ENCODE measurements at regions not wholly inside any gene's neighbourhood (a gene's known extent, or its start where the extent isn't known, plus 50 kb on each side); places are given as distances from the start of the nearest gene placed in this dataset.

GRCh38 chr13:87779426-87779825 is 108.3 kb downstream of the SLITRK5 start:
- TF ChIP-seq POLR2A (IDR thresholded peaks at IDR 0.05), result no peak
- TF ChIP-seq CTCF (IDR thresholded peaks at IDR 0.05), result no peak
- no peaks in the 10 kb centered on the region for H3K9me3 ChIP-seq
- H3K27ac ChIP-seq, result no peak overlapping the region
- no peak overlapping the region for H3K4me3 ChIP-seq
- ATAC-seq (no peak), DNase-seq (no peak)
- intact Hi-C loops (cut with DNase I), result no loop called here
- H3K4me1 ChIP-seq, result no peaks in the 10 kb centered on the region
- no peaks in the 10 kb centered on the region for H3K36me3 ChIP-seq
- 36% methylated on average over 1 of the region's 1 CpG for WGBS (ENCODE audit: insufficient coverage, low coverage, low lambda C conversion rate, missing lambda C conversion rate)
- H3K27me3 ChIP-seq, result no peaks in the 10 kb centered on the region

GRCh38 chr13:87783366-87783765 is 112.2 kb downstream of the SLITRK5 start:
- H3K4me3 ChIP-seq, result no peak overlapping the region
- H3K36me3 ChIP-seq, result no peaks in the 10 kb centered on the region
- intact Hi-C loops (cut with DNase I), result no loop called here
- H3K9me3 ChIP-seq, result no peaks in the 10 kb centered on the region
- H3K27me3 ChIP-seq, result no peaks in the 10 kb centered on the region
- ATAC-seq (no peak), DNase-seq (no peak)
- no peaks in the 10 kb centered on the region for H3K4me1 ChIP-seq
- no peak for TF ChIP-seq POLR2A (IDR thresholded peaks at IDR 0.05)
- WGBS (ENCODE audit: insufficient coverage, low coverage, low lambda C conversion rate, missing lambda C conversion rate), result 46% methylated on average over 5 of the region's 5 CpGs
- no peak overlapping the region for H3K27ac ChIP-seq

GRCh38 chr13:87788363-87788762 is 117.2 kb downstream of the SLITRK5 start:
- no peak for ATAC-seq
- H3K27ac ChIP-seq, result no peak overlapping the region
- H3K4me3 ChIP-seq, result no peak overlapping the region
- DNase-seq, result no peak
- intact Hi-C loops (cut with DNase I), result no loop called here
- WGBS (ENCODE audit: insufficient coverage, low coverage, low lambda C conversion rate, missing lambda C conversion rate), result 49% methylated on average over 4 of the region's 4 CpGs
- no peaks in the 10 kb centered on the region for H3K36me3 ChIP-seq
- no peaks in the 10 kb centered on the region for H3K27me3 ChIP-seq
- H3K4me1 ChIP-seq, result no peaks in the 10 kb centered on the region
- no peak for TF ChIP-seq CTCF (IDR thresholded peaks at IDR 0.05)
- no peak for TF ChIP-seq POLR2A (IDR thresholded peaks at IDR 0.05)
- H3K9me3 ChIP-seq, result no peaks in the 10 kb centered on the region

GRCh38 chr13:87792878-87793277 is 121.7 kb downstream of the SLITRK5 start:
- ATAC-seq (no peak), DNase-seq (no peak)
- no peaks in the 10 kb centered on the region for H3K36me3 ChIP-seq
- H3K4me1 ChIP-seq, result no peaks in the 10 kb centered on the region
- H3K9me3 ChIP-seq, result no peaks in the 10 kb centered on the region
- WGBS (ENCODE audit: insufficient coverage, low coverage, low lambda C conversion rate, missing lambda C conversion rate), result 20% methylated on average over 3 of the region's 6 CpGs
- no peak overlapping the region for H3K27ac ChIP-seq
- TF ChIP-seq CTCF (IDR thresholded peaks at IDR 0.05) (no peak), POLR2A (IDR thresholded peaks at IDR 0.05) (no peak)
- H3K4me3 ChIP-seq, result no peak overlapping the region
- H3K27me3 ChIP-seq, result no peaks in the 10 kb centered on the region
- intact Hi-C loops (cut with DNase I), result no loop called here

GRCh38 chr13:87798536-87798935 is 127.4 kb downstream of the SLITRK5 start:
- Histone ChIP-seq H3K9me3 (no peaks in the 10 kb centered on the region), H3K27ac (no peak overlapping the region), H3K36me3 (no peaks in the 10 kb centered on the region), H3K4me1 (no peaks in the 10 kb centered on the region), H3K4me3 (no peak overlapping the region), H3K27me3 (no peaks in the 10 kb centered on the region)
- WGBS (ENCODE audit: insufficient coverage, low coverage, low lambda C conversion rate, missing lambda C conversion rate), result 25% methylated on average over 2 of the region's 2 CpGs
- DNase-seq (no peak), ATAC-seq (no peak)
- TF ChIP-seq CTCF (IDR thresholded peaks at IDR 0.05) (no peak), POLR2A (IDR thresholded peaks at IDR 0.05) (no peak)
- intact Hi-C loops (cut with DNase I), result no loop called here
